Epithelial cell of esophagus (primary cell): ENCODE measurements at regions not wholly inside any gene's neighbourhood (a gene's known extent, or its start where the extent isn't known, plus 50 kb on each side); places are given as distances from the start of the nearest gene placed in this dataset.

Experiments used
- DNase-seq: peaks from one replicate; pipeline ENCODE4 v3.0.0; 2010; ENCODE audit warnings: low read depth
- H3K4me3 ChIP-seq: 2 replicates; pipeline ENCODE4 v1.5.1; 2011; ENCODE audit warnings: mild to moderate bottlenecking, low read length, control low read depth
- CTCF ChIP-seq: IDR thresholded peaks from 2 replicates; pipeline ENCODE4 v1.5.1; 2011; ENCODE audit warnings: low read depth, mild to moderate bottlenecking, low read length, control low read depth, inconsistent platforms; ENCODE audit not compliant: insufficient read depth; ENCODE audit errors: missing control alignments

GRCh38 chr5:57950616-57951228 is 468.1 kb upstream of the ACTBL2 start:
- no peak for DNase-seq
- no peak overlapping the region for H3K4me3 ChIP-seq
- no peak for TF ChIP-seq CTCF

- no peak for TF ChIP-seq CTCF
- DNase-seq = no peak
Observed at GRCh38 chr5:57948091-57948490, 465.5 kb upstream of the ACTBL2 start.

GRCh38 chr5:57947181-57947580 is 464.6 kb upstream of the ACTBL2 start:
- no peak for DNase-seq
- TF ChIP-seq CTCF = no peak
- H3K4me3 ChIP-seq = no peak overlapping the region

More at GRCh38 chr5:57948091-57948490, 465.5 kb upstream of the ACTBL2 start:
- no peak overlapping the region for H3K4me3 ChIP-seq

GRCh38 chr5:57940879-57941278 is 458.3 kb upstream of the ACTBL2 start:
- TF ChIP-seq CTCF = no peak
- H3K4me3 ChIP-seq = no peak overlapping the region
- DNase-seq = no peak

- TF ChIP-seq CTCF = no peak
- no peak for DNase-seq
- no peak overlapping the region for H3K4me3 ChIP-seq
Observed at GRCh38 chr5:57940236-57940635, 457.6 kb upstream of the ACTBL2 start.

GRCh38 chr5:57939771-57940170 is 457.2 kb upstream of the ACTBL2 start:
- DNase-seq = no peak
- no peak for TF ChIP-seq CTCF
- H3K4me3 ChIP-seq = no peak overlapping the region

- DNase-seq = no peak
- H3K4me3 ChIP-seq = no peak overlapping the region
- no peak for TF ChIP-seq CTCF
Observed at GRCh38 chr5:57939335-57939734, 456.7 kb upstream of the ACTBL2 start.
